Liver (tissue), 8 donors: ENCODE measurements at regions not wholly inside any gene's neighbourhood (a gene's known extent, or its start where the extent isn't known, plus 50 kb on each side); places are given as distances from the start of the nearest gene placed in this dataset.

ENCODE experiments used
- DNase-seq: peaks from one replicate; pipeline ENCODE4 v3.0.0-alpha.2; 2017; ENCODE audit warnings: low spot score
- H3K27ac ChIP-seq, 2 donors: one replicate each; pipeline ENCODE4 v1.7.0; 2013; ENCODE audit warnings: inconsistent platforms in 2 of 2, low read length in 2 of 2, control low read depth in 1 of 2, low read depth in 1 of 2, mild to moderate bottlenecking in 1 of 2
- H3K27me3 ChIP-seq, 4 donors: one replicate each; pipeline versions ENCODE4 v1.6.1 to v1.7.0; 2013; ENCODE audit warnings: low read length in 3 of 4, inconsistent platforms in 1 of 4, mild to moderate bottlenecking in 1 of 4, moderate library complexity in 1 of 4; ENCODE audit not compliant: control insufficient read depth in 4 of 4, insufficient read depth in 4 of 4
- H3K36me3 ChIP-seq, 4 donors: one replicate each; pipeline versions ENCODE4 v1.6.1 to v1.7.0; 2013; ENCODE audit warnings: low read length in 3 of 4, mild to moderate bottlenecking in 3 of 4, low read depth in 1 of 4, moderate library complexity in 1 of 4; ENCODE audit not compliant: control insufficient read depth in 4 of 4, insufficient read depth in 3 of 4
- H3K4me1 ChIP-seq, 4 donors: one replicate each; pipeline versions ENCODE4 v1.6.1 to v1.7.0; 2013; ENCODE audit warnings: low read length in 3 of 4, mild to moderate bottlenecking in 3 of 4, moderate library complexity in 1 of 4; ENCODE audit not compliant: control insufficient read depth in 4 of 4, insufficient read depth in 4 of 4
- H3K4me3 ChIP-seq, 3 donors: one replicate each; pipeline versions ENCODE4 v1.6.1 to v1.7.0; 2013; ENCODE audit warnings: low read length in 3 of 3, control low read depth in 1 of 3, low read depth in 1 of 3, mild to moderate bottlenecking in 1 of 3
- H3K9ac ChIP-seq, 2 donors: one replicate each; pipeline ENCODE4 v1.7.0; 2013; ENCODE audit warnings: low read length in 2 of 2, mild to moderate bottlenecking in 2 of 2, moderate library complexity in 2 of 2, control low read depth in 1 of 2, low read depth in 1 of 2
- H3K9me3 ChIP-seq, 4 donors: one replicate each; pipeline versions ENCODE4 v1.6.1 to v1.7.0; 2013; ENCODE audit warnings: low read length in 3 of 4; ENCODE audit not compliant: control insufficient read depth in 4 of 4
- ATF3 ChIP-seq: IDR thresholded peaks from 2 replicates; pipeline ENCODE4 v1.6.1; 2016; ENCODE audit warnings: antibody characterized with exemption
- CTCF ChIP-seq: fragments of 150-350 bp; IDR thresholded peaks from 2 replicates; pipeline ENCODE4 v1.5.1; 2017; ENCODE audit warnings: improper control_type of control experiment, low read depth, low read length; ENCODE audit not compliant: missing input control
- EGR1 ChIP-seq, 2 donors: IDR thresholded peaks; 2 replicates each; pipeline ENCODE4 v1.6.1; 2016 to 2018; ENCODE audit warnings: antibody characterized with exemption in 2 of 2, low read depth in 2 of 2
- FOXA1 ChIP-seq: IDR thresholded peaks from 2 replicates; pipeline ENCODE4 v1.6.1; 2016; ENCODE audit warnings: antibody characterized with exemption
- FOXA2 ChIP-seq: IDR thresholded peaks from 2 replicates; pipeline ENCODE4 v1.6.1; 2016; ENCODE audit warnings: antibody characterized with exemption
- GABPA ChIP-seq, 2 donors: IDR thresholded peaks in 1 of 2; conservative IDR thresholded peaks in 1 of 2; 2 replicates each; pipeline ENCODE4 v1.6.1; 2016; ENCODE audit warnings: antibody characterized with exemption in 2 of 2, mild to moderate bottlenecking in 1 of 2, moderate library complexity in 1 of 2
- HNF4A ChIP-seq, 2 donors: conservative IDR thresholded peaks; 2 replicates each; pipeline ENCODE4 v1.6.1; 2016; ENCODE audit warnings: antibody characterized with exemption in 2 of 2, mild to moderate bottlenecking in 2 of 2
- HNF4G ChIP-seq: IDR thresholded peaks from 2 replicates; pipeline ENCODE4 v1.6.1; 2016; ENCODE audit warnings: antibody characterized with exemption
- JUND ChIP-seq, 2 donors: IDR thresholded peaks; 2 replicates each; pipeline ENCODE4 v1.6.1; 2016; ENCODE audit warnings: antibody characterized with exemption in 2 of 2
- MAX ChIP-seq: IDR thresholded peaks from 2 replicates; pipeline ENCODE4 v1.6.1; 2016; ENCODE audit warnings: antibody characterized with exemption
- NR2F2 ChIP-seq: IDR thresholded peaks from 2 replicates; pipeline ENCODE4 v1.6.1; 2016; ENCODE audit warnings: antibody characterized with exemption
- RAD21 ChIP-seq, 2 donors: IDR thresholded peaks; 2 replicates each; pipeline ENCODE4 v1.6.1; 2016; ENCODE audit warnings: antibody characterized with exemption in 2 of 2, mild to moderate bottlenecking in 2 of 2
- REST ChIP-seq: IDR thresholded peaks from 2 replicates; pipeline ENCODE4 v1.6.1; 2016; ENCODE audit warnings: antibody characterized with exemption, mild to moderate bottlenecking
- TAF1 ChIP-seq: conservative IDR thresholded peaks from 2 replicates; pipeline ENCODE4 v1.6.1; 2016; ENCODE audit warnings: antibody characterized with exemption, mild to moderate bottlenecking
- YY1 ChIP-seq: IDR thresholded peaks from 2 replicates; pipeline ENCODE4 v1.6.1; 2016; ENCODE audit warnings: antibody characterized with exemption, mild to moderate bottlenecking
- ZBTB33 ChIP-seq: IDR thresholded peaks from 2 replicates; pipeline ENCODE4 v1.6.1; 2016; ENCODE audit warnings: antibody characterized with exemption
- WGBS: extraction: QIAGEN DNeasy Blood & Tissue Kit; methylation state at CpG from one replicate; pipeline ENCODE4 v1.1.7; 2013; 5-methylcytosine and 5-hydroxymethylcytosine counted together
- donor health status: healthy.
- donor health status: healthy.
- donor health status: healthy.
- donor health status: healthy.
- donor health status: healthy.

GRCh38 chr4:138509346-138509745 is 267.2 kb upstream of the SLC7A11 start:
- no peak overlapping the region for H3K4me3 ChIP-seq
- TF ChIP-seq YY1 (no peak), FOXA1 (no peak), FOXA2 (no peak), CTCF (no peak), HNF4A (conservative IDR thresholded peaks at IDR 0.05) (no peak), NR2F2 (no peak), HNF4G (no peak), ATF3 (no peak), ZBTB33 (no peak), MAX (no peak), EGR1 (IDR thresholded peaks at IDR 0.05; ENCODE audit: low read depth in 2 of 2) (no peak), REST (no peak), JUND (IDR thresholded peaks at IDR 0.05) (no peak)
- WGBS = 63% methylated on average over 1 of the region's 1 CpG
- no peaks in the 10 kb centered on the region for H3K9me3 ChIP-seq
- no peaks in the 10 kb centered on the region for H3K36me3 ChIP-seq
- DNase-seq = no peak
- no peaks in the 10 kb centered on the region for H3K4me1 ChIP-seq
- no peak overlapping the region for H3K9ac ChIP-seq
- no peak overlapping the region for H3K27ac ChIP-seq
- H3K27me3 ChIP-seq = no peaks in the 10 kb centered on the region

- WGBS = 41% methylated on average over 2 of the region's 2 CpGs
- Histone ChIP-seq H3K4me1 (no peaks in the 10 kb centered on the region), H3K9me3 (no peaks in the 10 kb centered on the region), H3K36me3 (no peaks in the 10 kb centered on the region), H3K4me3 (no peak overlapping the region), H3K27ac (no peak overlapping the region), H3K27me3 (no peaks in the 10 kb centered on the region), H3K9ac (no peak overlapping the region)
- no peak for TF ChIP-seq TAF1
- no peak for TF ChIP-seq JUND (IDR thresholded peaks at IDR 0.05)
- no peak for TF ChIP-seq GABPA (IDR thresholded peaks at IDR 0.05 in 1 of 2, conservative IDR thresholded peaks at IDR 0.05 in 1 of 2)
- TF ChIP-seq HNF4G = no peak
- TF ChIP-seq EGR1 (IDR thresholded peaks at IDR 0.05; ENCODE audit: low read depth in 2 of 2) = no peak
- no peak for TF ChIP-seq REST
- TF ChIP-seq RAD21 (IDR thresholded peaks at IDR 0.05) = no peak
- no peak for TF ChIP-seq ZBTB33
- no peak for TF ChIP-seq YY1
- no peak for TF ChIP-seq ATF3
- DNase-seq = no peak
These were observed 265.4 kb upstream of the SLC7A11 start for GRCh38 chr4:138507522-138507921.
